LoVo (cell line): ENCODE measurements at regions not wholly inside any gene's neighbourhood (a gene's known extent, or its start where the extent isn't known, plus 50 kb on each side); places are given as distances from the start of the nearest gene placed in this dataset.

ENCODE experiments used
- DNase-seq: peaks from one replicate; pipeline ENCODE4 v3.0.0-alpha.2; 2016; ENCODE audit warnings: low spot score

GRCh38 chr10:111831058-111831457 lies 352.5 kb downstream of the GPAM start:
- no peak for DNase-seq

- DNase-seq, result no peak
Measured at GRCh38 chr10:111833251-111833650, 350.3 kb downstream of the GPAM start.

- no peak for DNase-seq
Measured at GRCh38 chr10:111835574-111835973, 348.0 kb downstream of the GPAM start.

GRCh38 chr10:111836064-111836463 lies 347.5 kb downstream of the GPAM start:
- DNase-seq, result no peak

- no peak for DNase-seq
Measured at GRCh38 chr10:111836571-111836970, 347.0 kb downstream of the GPAM start.

- no peak for DNase-seq
Measured at GRCh38 chr10:111837086-111837485, 346.5 kb downstream of the GPAM start.

GRCh38 chr10:111837985-111838384 lies 345.6 kb downstream of the GPAM start:
- DNase-seq, result no peak

- DNase-seq, result no peak
Measured at GRCh38 chr10:111840546-111840945, 343.0 kb downstream of the GPAM start.

GRCh38 chr10:111852801-111853200 lies 330.8 kb downstream of the GPAM start:
- DNase-seq, result no peak

- no peak for DNase-seq
Measured at GRCh38 chr10:111856631-111857030, 326.9 kb downstream of the GPAM start.

- DNase-seq, result no peak
Measured at GRCh38 chr10:111865550-111865949, 318.0 kb downstream of the GPAM start.

- no peak for DNase-seq
Measured at GRCh38 chr10:111871458-111871857, 312.1 kb downstream of the GPAM start.

GRCh38 chr10:111872591-111872990 lies 311.0 kb downstream of the GPAM start:
- no peak for DNase-seq

- DNase-seq, result no peak
Measured at GRCh38 chr10:111873041-111873440, 310.5 kb downstream of the GPAM start.

- DNase-seq, result no peak
Measured at GRCh38 chr10:111873621-111874135, 309.9 kb downstream of the GPAM start.

- no peak for DNase-seq
Measured at GRCh38 chr10:111874576-111874975, 309.0 kb downstream of the GPAM start.

- no peak for DNase-seq
Measured at GRCh38 chr10:111875725-111876124, 307.8 kb downstream of the GPAM start.

- DNase-seq, result no peak
Measured at GRCh38 chr10:111877258-111877657, 306.3 kb downstream of the GPAM start.

- DNase-seq, result no peak
Measured at GRCh38 chr10:111879969-111880368, 303.6 kb downstream of the GPAM start.

- DNase-seq, result no peak
Measured at GRCh38 chr10:111885046-111885445, 298.5 kb downstream of the GPAM start.

- no peak for DNase-seq
Measured at GRCh38 chr10:111885919-111886318, 297.6 kb downstream of the GPAM start.

- no peak for DNase-seq
Measured at GRCh38 chr10:111887266-111887665, 296.3 kb downstream of the GPAM start.

GRCh38 chr10:111890046-111890445 lies 293.5 kb downstream of the GPAM start:
- no peak for DNase-seq

GRCh38 chr10:111916011-111916410 lies 267.6 kb downstream of the GPAM start:
- no peak for DNase-seq

GRCh38 chr10:111921821-111922220 lies 261.7 kb downstream of the GPAM start:
- no peak for DNase-seq
